ENCODE measurements at regions not wholly inside any gene's neighbourhood (a gene's known extent, or its start where the extent isn't known, plus 50 kb on each side); places are given as distances from the start of the nearest gene placed in this dataset.
"Not testable (repeated sequence)": the region's sequence is repeated elsewhere in the genome, so short reads cannot be mapped to it uniquely, and the experiment has no call there.

GRCh38 chr9:124126648-124127646, 115.4 kb downstream of the LHX2 start:
- H3K4me3 ChIP-seq = no peak overlapping the region
- no peaks in the 10 kb centered on the region for H3K4me1 ChIP-seq
- peak; percentile 96 to 100 (median 98) for TF ChIP-seq CTCF (IDR thresholded peaks at IDR 0.05)
- H3K9me3 ChIP-seq = no peaks in the 10 kb centered on the region
- intact Hi-C loops (cut with DNase I) = loop anchor here (1.0 to 10.0 kb wide), 5 partner anchors 118 to 410 kb away; no protein-coding TSS in a partner anchor
- no peaks in the 10 kb centered on the region for H3K27me3 ChIP-seq
- H3K36me3 ChIP-seq = no peaks in the 10 kb centered on the region
- no peak overlapping the region for H3K27ac ChIP-seq
- DNase-seq (ENCODE audit: low spot score in 2 of 2) = peak in 1 of 2 donors; percentile 82

- Histone ChIP-seq H3K27me3 (no peaks in the 10 kb centered on the region), H3K36me3 (no peaks in the 10 kb centered on the region), H3K27ac (no peak overlapping the region), H3K4me1 (no peaks in the 10 kb centered on the region), H3K4me3 (no peak overlapping the region), H3K9me3 (no peaks in the 10 kb centered on the region)
- TF ChIP-seq CTCF (IDR thresholded peaks at IDR 0.05) = no peak
- no peak for DNase-seq (ENCODE audit: low spot score in 2 of 2)
- intact Hi-C loops (cut with DNase I) = loop anchor here (10.0 kb wide), 2 partner anchors 116 to 266 kb away; no protein-coding TSS in a partner anchor
Observed at GRCh38 chr9:124128568-124129166, 117.1 kb downstream of the LHX2 start.

GRCh38 chr9:124130277-124131075, 118.9 kb downstream of the LHX2 start:
- Histone ChIP-seq H3K27ac (no peak overlapping the region), H3K36me3 (no peaks in the 10 kb centered on the region), H3K4me3 (no peak overlapping the region), H3K9me3 (no peaks in the 10 kb centered on the region), H3K27me3 (no peaks in the 10 kb centered on the region), H3K4me1 (no peaks in the 10 kb centered on the region)
- intact Hi-C loops (cut with DNase I) = no loop called here
- no peak for DNase-seq (ENCODE audit: low spot score in 2 of 2)
- TF ChIP-seq CTCF (IDR thresholded peaks at IDR 0.05) = no peak

- H3K36me3 ChIP-seq; DNase-seq (ENCODE audit: low spot score in 2 of 2); intact Hi-C loops (cut with DNase I); H3K4me3 ChIP-seq; H3K9me3 ChIP-seq; H3K27ac ChIP-seq; H3K4me1 ChIP-seq; H3K27me3 ChIP-seq: not testable (repeated sequence)
Observed at GRCh38 chr9:124131518-124131917, 120.0 kb downstream of the LHX2 start.

- Histone ChIP-seq H3K27ac (no peak overlapping the region), H3K36me3 (no peaks in the 10 kb centered on the region), H3K9me3 (no peaks in the 10 kb centered on the region), H3K27me3 (no peaks in the 10 kb centered on the region), H3K4me1 (no peaks in the 10 kb centered on the region), H3K4me3 (no peak overlapping the region)
- intact Hi-C loops (cut with DNase I) = no loop called here
- TF ChIP-seq CTCF (IDR thresholded peaks at IDR 0.05) = no peak
- no peak for DNase-seq (ENCODE audit: low spot score in 2 of 2)
Observed at GRCh38 chr9:124132671-124133147, 121.1 kb downstream of the LHX2 start.

All from ascending aorta (tissue), 2 donors.